NCI-H2081 (cell line): ENCODE measurements at regions not wholly inside any gene's neighbourhood (a gene's known extent, or its start where the extent isn't known, plus 50 kb on each side); places are given as distances from the start of the nearest gene placed in this dataset.

Experiments used
- DNase-seq, 2 experiments: peaks; one replicate each; lab custom pipeline; 2025; lab: John Stamatoyannopoulos, UW

DNA sequence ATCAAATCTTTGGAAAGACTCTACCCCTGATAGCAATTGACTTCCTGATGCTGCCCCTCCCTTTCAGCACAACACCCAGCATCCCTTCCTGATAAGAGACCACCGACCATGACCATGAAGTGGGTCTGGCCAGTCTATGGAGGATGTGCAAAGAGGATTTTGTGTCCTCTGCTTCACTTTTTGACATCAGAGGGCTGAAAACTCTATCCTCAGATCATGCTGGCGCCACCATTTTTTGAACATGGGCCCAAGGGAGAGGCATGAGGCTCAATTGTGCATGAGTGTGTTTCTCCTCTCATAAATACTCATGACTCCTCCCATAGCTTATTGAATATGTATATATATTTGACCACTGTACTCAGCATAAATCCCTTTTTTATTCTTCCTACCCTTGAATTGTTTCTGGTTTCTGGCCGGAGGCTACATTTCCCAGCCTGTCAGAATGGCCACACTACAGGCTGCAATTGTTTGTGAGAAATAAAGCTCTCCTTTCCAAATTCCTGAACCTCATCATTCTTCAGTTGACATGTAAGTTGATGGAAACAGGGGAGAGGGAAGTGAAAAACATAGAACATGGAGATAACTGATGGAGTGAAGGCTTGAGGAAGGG lies 314.1 kb downstream of the MYCN start:
- no peak for DNase-seq

DNA sequence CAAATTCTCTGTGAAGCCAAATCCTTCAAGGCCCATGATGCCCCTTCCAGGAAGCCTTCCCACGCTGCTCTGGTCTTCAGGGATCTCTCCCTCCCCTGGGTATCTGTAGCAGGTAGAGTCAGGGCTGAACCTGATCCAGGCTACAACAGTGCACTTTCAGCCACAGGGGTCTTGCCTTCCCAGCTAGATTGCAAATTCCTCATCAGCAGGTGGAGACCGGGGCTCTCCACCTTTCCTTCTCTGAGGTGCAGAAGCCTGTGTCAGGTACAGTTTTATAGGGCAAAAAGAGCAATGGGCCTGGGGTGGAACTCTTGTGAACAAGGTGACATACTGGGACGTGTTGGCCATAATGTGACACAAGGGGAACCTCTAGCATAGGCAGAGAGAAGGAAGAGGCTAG lies 312.9 kb downstream of the MYCN start:
- DNase-seq: no peak

DNA sequence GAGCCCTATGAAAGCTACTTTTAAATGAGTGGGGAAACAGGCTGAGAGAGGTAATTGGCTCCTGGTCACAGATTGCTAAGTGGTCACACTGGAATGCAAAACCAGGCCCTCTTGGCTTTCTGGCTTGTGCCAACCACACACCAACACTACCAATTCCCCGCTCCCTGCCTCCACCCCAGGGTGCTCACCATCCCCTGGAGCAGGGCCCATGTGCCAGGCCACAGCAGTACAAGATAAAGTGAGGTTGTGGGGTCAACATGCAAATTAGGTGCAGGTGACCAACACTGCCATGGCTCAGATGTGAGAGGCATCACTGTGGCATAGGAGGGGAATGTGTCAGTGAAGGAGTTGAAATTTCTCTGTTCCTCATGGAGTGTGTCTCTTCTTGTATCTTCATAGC lies 312.5 kb downstream of the MYCN start:
- DNase-seq: no peak

DNA sequence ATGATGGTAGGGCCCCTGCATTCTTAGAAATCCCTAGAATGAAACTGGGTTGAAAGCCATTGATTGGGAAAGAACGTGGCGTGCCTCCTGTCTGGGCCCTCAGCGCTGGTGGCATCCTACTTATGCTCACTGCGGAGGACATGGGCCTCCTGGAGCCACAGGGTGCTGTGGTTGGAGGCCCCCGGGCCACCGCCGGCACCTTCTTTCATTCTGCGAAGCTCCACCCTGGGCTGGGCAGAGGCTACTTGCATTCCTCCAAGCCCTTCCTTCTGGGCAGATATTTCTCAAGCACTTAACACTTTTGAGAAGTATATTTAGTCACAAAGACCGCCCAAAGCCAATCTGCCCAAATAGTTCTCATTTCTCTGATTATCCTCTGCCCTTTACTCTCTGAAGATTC lies 311.9 kb downstream of the MYCN start:
- no peak for DNase-seq

DNA sequence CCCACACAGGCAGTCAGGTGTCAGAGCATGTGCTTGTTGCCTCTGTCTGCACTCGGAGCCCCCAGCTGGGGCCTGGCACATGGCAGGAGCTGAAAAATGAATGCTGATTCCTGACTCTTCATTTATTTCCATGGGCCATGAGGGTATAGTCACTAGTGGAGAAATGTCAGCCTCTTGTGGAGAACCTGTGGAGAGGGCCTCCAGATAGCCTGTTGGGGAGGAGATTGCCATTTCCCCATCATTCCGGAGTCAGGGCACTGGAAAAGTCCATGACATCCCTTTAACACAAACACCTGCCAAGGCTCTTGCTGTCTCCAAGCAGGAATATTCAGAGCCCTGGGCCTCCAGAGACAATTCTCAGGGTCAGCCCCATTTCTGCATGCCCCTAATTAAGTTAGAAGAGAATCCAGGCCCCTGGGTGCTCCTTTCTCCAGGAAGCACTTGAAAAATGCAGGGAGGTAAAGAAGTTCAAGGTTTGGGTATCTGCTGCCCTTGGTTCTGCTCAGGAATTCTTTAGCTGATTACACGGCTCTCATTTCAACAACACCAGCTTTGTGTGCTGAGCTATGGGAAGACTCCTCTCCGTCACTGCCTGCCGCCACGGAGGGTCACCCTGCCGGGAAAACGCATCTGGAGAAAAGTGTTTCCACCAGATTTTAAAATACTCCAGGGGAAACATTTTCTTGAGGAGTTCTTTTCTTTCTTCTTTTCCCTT lies 311.3 kb downstream of the MYCN start:
- no peak for DNase-seq

GRCh38 chr2:16250886-16251285 lies 310.5 kb downstream of the MYCN start:
- no peak for DNase-seq

DNA sequence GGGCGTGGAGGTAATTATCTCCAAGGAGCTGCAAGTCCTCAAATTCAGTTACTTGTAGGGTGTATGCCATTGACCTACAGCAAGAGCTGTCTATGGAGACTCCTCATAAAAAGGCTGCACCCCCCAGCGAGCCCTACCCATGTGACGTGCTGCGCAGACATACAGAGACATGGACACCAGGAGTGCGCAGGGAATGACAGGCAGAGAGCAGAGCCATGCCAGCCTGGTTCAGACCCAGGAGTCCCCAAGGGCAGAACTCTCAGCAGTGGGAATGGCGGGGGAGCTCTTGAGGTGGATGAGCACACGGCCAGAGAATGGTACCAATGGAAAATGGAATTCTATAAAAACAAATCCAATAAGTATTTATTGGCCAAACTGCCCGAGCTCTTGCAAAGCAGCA lies 310.1 kb downstream of the MYCN start:
- no peak for DNase-seq

- DNase-seq: no peak
Measured at GRCh38 chr2:16250056-16250425, 309.7 kb downstream of the MYCN start.

DNA sequence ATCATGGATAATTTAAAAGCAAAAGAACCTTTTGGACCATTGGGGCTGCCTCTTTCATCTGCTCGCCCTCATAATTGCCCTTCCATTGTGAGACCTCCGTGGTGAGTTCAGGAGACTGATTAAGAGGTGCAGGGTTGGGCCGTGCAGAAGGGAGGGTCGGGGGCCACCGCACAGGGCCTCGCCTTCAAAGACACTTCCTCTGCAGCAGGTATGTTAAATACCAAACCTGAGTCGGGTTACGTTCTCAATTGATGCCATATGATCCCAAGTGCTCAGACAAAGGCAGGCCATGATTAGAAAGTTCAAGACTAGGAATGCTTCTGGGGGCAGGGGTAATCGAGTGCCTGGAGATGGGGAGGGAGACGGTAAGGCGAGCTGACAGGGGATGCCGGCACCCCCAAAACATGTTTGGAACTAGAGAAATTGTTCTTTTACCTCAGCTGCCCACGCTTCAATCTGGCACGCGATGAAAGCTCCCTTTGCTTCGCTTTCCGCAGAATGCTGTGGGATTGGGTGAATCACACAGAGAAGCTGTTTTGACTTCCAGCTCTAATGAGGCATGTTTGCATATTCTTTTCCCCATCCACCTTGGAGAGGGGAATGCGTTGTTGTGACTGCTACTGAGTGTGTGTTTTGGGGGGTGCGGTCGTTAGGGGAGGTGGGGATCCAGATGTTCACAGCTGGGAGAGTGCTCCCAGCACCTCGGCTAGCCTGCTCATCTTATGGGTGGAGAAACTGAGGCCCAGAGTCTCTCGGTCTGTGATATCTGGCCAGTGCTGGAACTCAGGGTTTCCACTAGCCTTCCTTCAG lies 309.1 kb downstream of the MYCN start:
- no peak for DNase-seq

DNA sequence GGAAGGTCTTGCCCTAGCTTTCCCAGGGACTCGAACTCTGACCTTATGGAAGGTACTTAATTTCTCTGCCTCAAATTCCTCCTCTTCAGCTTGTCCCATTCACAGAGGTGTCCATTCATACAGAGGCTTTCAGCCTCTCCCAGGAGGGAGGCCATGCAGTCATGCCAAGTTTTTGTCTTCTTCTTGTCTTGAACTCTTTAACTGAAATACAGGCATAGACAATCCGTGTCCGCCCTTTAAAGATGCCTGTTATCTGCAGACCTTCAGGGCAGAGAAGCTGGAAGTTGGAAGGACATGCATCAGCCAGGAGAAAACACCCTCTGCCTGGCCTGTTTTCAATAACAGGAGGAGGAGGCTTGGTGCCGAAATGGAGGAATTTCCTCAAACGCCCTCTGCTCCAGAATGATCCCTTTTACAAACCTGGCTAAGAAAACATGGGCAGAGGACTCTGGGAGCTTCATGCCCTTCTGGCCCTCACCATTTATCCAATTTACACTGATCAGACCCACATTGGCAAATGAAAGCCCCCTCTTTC lies 308.3 kb downstream of the MYCN start:
- no peak for DNase-seq

- DNase-seq: no peak
Measured at GRCh38 chr2:16247326-16248122, 307.2 kb downstream of the MYCN start.

DNA sequence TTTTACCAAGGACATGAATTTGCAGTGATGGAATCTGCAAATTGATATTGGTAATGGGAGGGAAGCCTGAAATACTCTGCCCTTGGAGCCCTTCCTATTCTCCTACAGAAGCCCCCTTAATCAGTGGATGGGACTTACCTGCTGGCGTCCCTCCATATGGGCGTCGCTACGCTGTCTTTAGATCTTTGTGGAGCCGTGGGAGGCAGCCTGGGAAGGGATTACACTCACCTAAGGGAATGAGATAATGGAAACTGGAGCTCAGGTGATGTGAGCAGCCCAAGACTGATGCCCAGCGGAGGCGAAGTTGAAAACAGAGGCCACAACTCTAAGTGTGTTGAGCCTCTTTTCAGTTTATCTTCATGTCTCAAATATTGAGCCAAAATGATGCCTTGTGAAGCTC lies 306.6 kb downstream of the MYCN start:
- no peak for DNase-seq

DNA sequence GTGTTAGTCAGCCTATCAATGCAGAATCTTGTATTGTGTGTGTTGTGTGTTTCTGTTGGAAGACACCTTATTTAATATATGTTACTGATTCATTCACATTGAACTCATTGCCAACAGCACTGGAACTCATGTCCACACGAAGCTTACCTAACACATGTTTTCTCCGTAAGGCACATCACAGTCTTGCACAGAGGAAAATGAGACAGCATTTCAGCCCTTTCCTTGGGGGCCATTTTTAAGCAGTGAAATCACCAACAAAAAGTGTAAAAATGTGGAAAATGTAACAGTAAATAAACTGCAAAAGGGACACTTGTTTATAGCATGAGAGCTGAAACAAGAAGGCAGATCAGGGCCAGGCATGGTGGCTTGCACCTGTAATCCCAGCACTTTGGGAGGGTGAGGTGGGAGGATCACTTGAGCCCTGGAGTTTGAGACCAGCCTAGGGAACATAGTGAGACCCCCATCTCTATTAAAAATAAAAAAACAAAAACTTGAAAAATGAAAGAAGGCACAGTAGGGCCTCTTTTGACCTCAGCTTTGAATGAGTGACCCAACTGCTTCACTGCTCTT lies 306.0 kb downstream of the MYCN start:
- no peak for DNase-seq

DNA sequence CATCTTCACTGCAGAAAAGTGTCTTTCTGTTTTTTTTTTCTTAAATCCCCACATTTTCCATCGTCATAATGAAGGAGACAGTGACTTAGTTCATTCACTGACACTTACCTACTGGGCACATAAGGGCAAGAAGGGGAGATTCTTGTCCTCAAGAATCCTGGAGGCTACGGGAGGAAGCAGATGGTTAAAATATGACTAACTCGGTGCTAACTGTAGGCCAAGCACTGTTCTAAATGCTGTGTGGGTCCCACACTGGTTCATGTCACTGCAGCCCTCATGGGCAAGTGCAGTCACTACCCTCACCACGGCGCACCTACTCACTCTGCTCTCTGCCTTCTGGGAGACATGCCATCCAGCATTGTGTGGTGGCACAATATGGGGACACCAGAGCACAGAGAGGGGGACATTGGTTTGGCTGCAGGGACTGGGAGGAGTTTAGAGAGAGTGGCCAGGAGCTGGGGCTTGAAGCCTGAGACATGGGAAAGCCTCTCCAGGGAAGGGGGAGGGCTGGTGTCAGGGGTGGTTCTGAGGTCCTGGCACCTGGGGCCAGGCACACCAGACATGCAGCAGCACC lies 305.2 kb downstream of the MYCN start:
- no peak for DNase-seq

- DNase-seq: no peak
Measured at GRCh38 chr2:16244966-16245320, 304.6 kb downstream of the MYCN start.

DNA sequence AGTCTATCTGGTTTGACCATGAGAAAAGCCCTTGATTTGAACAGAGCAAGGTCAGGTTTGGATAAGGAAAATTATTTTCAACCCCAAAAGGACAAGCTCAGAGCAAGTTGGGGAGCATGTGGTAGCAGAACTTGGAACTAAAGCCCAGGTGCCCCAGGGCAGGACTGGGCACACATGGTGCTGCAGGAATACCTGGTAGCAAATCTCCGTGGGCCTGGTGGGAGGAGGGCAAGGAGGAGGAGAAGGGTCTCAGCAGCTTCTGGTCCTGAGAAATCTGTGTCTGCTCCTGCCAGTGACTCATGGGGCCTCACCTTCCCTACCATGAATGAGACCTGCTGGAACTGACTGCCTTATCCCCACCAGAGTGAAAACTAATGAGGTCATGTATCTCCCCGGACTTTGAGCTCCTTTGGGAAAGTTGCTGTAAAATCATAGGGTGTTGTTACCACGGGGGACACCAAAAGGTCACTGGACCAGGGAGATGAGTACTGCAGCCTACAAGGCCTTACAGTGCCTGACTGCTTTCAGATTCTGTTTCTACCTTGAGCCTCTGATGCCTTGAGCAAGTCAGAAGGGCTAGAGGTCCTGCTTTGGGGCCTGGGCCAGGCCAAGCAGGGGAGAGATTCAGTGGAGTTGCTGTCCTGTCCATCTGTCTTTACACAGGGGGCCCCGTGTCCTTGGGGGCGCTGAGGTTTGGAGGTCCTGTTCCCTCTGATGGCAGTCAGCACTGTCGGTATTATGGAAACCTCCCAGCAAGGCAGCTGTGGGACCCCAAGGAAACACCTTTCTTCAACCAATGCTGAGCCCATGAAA lies 304.0 kb downstream of the MYCN start:
- no peak for DNase-seq

- DNase-seq: no peak
Measured at GRCh38 chr2:16243411-16243996, 303.2 kb downstream of the MYCN start.

DNA sequence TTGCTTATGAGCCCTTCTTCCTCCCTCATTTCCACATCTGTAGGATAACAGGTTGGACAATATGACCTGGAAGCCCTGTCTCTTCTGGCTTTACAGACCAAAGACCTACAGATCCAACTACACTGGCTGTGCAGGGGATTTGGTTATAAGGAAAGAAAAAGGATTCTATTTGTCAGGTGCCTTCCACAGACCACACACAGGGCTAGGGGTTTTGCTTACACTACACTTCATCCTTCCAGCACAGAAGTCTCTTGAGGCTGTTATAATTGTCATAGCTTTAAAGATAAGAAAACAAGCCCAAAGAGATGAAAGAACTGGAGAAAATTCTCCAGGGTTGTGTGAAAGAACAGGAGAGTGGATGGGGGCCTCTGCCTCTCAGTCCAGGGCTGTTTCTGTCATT lies 302.6 kb downstream of the MYCN start:
- DNase-seq: no peak

DNA sequence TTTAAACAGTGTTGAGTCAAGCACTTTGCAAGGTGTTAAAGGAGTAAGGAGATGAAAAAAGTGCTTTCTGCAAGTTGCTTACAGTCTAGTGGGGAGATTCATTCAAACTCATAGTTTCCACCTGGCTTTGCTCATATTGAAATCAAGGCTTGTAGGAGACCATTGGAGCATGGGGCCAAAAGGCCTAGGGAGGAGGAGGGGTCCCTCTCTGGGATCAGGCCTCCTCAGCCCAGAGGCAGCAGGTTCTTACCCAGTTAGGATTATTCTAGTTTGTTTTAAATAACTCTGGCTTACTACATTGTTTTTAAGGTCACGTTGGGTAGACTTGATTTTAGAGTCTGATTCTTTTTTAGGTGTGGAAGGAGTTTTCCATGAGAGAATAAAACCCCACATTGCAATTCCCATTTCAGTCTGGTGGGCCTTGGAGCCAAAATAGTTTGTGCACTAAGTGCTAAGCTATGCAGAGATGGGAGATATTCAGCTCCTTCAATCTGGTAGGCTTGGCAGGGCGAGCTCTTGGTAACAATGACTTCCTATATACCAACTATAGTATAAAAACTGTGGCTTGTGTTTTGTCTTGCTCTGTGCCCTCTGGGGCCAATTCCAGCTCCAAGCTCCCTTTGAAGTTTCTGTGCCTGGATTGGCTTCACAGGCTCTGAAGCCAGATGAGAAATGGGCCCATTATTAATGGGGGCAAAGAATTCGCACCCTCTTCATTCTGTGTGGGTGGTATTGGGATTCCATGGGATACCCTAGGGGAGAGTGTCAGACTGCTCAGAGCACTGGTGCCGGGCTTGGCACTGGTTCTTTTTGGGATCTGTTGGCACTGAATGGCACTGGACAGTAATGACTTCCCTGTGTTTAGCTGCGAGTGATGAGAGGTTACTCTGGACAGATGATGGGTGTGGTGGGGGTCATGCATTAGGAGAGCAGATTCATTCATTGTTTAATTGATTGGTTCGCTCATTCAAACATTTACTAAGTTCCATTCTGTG lies 301.1 kb downstream of the MYCN start:
- no peak for DNase-seq
